GM20000 (cell line): ENCODE measurements at regions not wholly inside any gene's neighbourhood (a gene's known extent, or its start where the extent isn't known, plus 50 kb on each side); places are given as distances from the start of the nearest gene placed in this dataset.
A peak's percentile ranks its signal among the peaks of the same experiment; 100 is the strongest.

Experiments
- DNase-seq: peaks from one replicate; pipeline ENCODE4 v3.0.0; 2012; ENCODE audit warnings: low spot score
- TF ChIP-seq, protein P1 (sequence below): IDR thresholded peaks from 2 replicates; pipeline ENCODE4 v1.5.1; 2012; ENCODE audit warnings: mild to moderate bottlenecking, control low read depth; ENCODE audit errors: extremely low read depth, missing control alignments

DNA sequence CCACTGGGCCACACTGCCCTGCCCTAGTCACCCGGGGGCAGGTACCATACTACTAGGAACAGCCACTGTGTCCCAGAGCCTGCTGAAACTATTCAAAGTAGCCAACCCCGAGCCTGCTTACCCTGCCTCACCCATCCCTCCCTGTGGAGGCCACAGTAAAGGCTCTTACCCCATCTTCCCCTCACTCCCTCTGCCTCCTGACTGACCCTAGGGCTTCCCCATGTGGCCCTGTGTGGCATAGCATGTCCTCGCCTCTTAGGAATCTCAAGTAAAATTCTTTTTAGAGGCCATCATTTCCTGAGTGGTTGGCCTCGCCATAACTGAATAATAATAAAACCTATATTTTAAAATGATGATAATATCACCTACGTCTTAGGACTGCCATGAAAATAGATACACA lies 112.2 kb upstream of the SLC6A11 start:
- TF ChIP-seq, protein P1, sequence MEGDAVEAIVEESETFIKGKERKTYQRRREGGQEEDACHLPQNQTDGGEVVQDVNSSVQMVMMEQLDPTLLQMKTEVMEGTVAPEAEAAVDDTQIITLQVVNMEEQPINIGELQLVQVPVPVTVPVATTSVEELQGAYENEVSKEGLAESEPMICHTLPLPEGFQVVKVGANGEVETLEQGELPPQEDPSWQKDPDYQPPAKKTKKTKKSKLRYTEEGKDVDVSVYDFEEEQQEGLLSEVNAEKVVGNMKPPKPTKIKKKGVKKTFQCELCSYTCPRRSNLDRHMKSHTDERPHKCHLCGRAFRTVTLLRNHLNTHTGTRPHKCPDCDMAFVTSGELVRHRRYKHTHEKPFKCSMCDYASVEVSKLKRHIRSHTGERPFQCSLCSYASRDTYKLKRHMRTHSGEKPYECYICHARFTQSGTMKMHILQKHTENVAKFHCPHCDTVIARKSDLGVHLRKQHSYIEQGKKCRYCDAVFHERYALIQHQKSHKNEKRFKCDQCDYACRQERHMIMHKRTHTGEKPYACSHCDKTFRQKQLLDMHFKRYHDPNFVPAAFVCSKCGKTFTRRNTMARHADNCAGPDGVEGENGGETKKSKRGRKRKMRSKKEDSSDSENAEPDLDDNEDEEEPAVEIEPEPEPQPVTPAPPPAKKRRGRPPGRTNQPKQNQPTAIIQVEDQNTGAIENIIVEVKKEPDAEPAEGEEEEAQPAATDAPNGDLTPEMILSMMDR, result no peak
- no peak for DNase-seq

- TF ChIP-seq, protein P1, result no peak
- DNase-seq, result no peak
Measured at GRCh38 chr3:10706156-10706739, 109.8 kb upstream of the SLC6A11 start.

GRCh38 chr3:10706740-10707399 lies 109.2 kb upstream of the SLC6A11 start:
- TF ChIP-seq, protein P1, result no peak
- DNase-seq, result peak; percentile 25

GRCh38 chr3:10707400-10708215 lies 108.4 kb upstream of the SLC6A11 start:
- TF ChIP-seq, protein P1, result no peak
- DNase-seq, result peak; percentile 25

DNA sequence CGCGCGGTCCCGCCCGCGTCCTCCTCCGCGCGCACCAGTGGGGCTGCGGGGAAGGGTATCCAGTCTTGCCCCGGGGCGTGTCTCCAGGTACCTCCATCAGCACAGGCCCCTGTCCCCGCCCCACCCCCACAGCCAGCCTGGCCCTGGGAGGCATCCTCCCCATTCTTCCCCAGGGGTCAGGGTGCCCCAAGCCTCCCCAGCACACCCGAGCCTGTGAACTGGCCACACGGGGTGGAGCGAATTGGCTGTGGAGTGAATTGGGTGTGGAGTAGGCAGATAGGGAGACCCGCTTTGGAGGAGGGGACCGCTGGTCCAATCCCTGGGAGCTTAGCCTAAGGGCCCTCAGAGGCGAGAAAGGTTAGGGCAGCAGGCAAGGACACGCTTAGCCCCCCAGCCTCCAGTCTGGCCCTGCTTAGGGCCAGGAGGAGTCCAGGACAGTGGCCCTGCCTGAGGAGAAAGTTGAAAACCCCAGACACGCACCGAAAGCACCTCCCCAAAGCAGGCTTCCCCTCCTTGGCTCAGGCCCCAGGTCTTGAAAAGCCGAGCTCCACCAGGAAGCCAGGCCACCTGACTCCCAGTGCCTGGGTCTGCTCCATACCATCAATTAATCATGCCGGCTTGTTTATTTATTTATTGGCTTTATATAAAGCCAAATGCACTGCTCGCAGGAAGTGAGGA lies 107.7 kb upstream of the SLC6A11 start:
- TF ChIP-seq, protein P1, result no peak
- peak; percentile 26 for DNase-seq

- TF ChIP-seq, protein P1, result no peak
- DNase-seq, result no peak
Measured at GRCh38 chr3:10709110-10709781, 106.8 kb upstream of the SLC6A11 start.
